ENCODE measurements at regions not wholly inside any gene's neighbourhood (a gene's known extent, or its start where the extent isn't known, plus 50 kb on each side); places are given as distances from the start of the nearest gene placed in this dataset.

- no peak for DNase-seq
- Mint-ChIP-seq H3K4me3 (no peak overlapping the region), H3K4me1 (no peaks in the 10 kb centered on the region), H3K36me3 (ENCODE audit: low read depth) (no peaks in the 10 kb centered on the region), H3K27me3 (ENCODE audit: insufficient read depth) (no peaks in the 10 kb centered on the region), H3K27ac (no peak overlapping the region), H3K9me3 (peaks cover 4% of the 10 kb centered on the region)
- TF ChIP-seq CTCF (conservative IDR thresholded peaks at IDR 0.05): no peak
- H3K9me3 ChIP-seq (ENCODE audit: control insufficient read depth, low read length): no peaks in the 10 kb centered on the region
- H3K4me3 ChIP-seq (ENCODE audit: low read length): no peak overlapping the region
- no peaks in the 10 kb centered on the region for H3K4me1 ChIP-seq (ENCODE audit: control insufficient read depth, insufficient read depth, low read length)
- H3K9ac ChIP-seq (ENCODE audit: extremely low read depth, low read length, poor library complexity, severe bottlenecking): no peak overlapping the region
- H3K27me3 ChIP-seq (ENCODE audit: control insufficient read depth, insufficient read depth, low read length, poor library complexity, severe bottlenecking): no peaks in the 10 kb centered on the region
- WGBS, 2 experiments (ENCODE audit: insufficient coverage in 1 of 2, insufficient read length in 1 of 2): 94 to 100% methylated on average over 4 to 5 of the region's 5 CpGs
- no peaks in the 10 kb centered on the region for H3K36me3 ChIP-seq (ENCODE audit: control insufficient read depth, insufficient read depth, low read length)
- no peak overlapping the region for H3K27ac ChIP-seq (ENCODE audit: low read depth, low read length)
Observed at GRCh38 chr2:104443145-104443544, 410.8 kb upstream of the POU3F3 start.

- 86 to 89% methylated on average over 2 to 4 of the region's 4 CpGs for WGBS, 2 experiments (ENCODE audit: insufficient coverage in 1 of 2, insufficient read length in 1 of 2)
- DNase-seq: no peak
- no peak overlapping the region for H3K4me3 Mint-ChIP-seq
- no peak overlapping the region for H3K9ac ChIP-seq (ENCODE audit: extremely low read depth, low read length, poor library complexity, severe bottlenecking)
- no peak overlapping the region for H3K27ac ChIP-seq (ENCODE audit: low read depth, low read length)
- no peaks in the 10 kb centered on the region for H3K36me3 ChIP-seq (ENCODE audit: control insufficient read depth, insufficient read depth, low read length)
- no peaks in the 10 kb centered on the region for H3K36me3 Mint-ChIP-seq (ENCODE audit: low read depth)
- peaks cover 6% of the 10 kb centered on the region for H3K27me3 ChIP-seq (ENCODE audit: control insufficient read depth, insufficient read depth, low read length, poor library complexity, severe bottlenecking)
- H3K27me3 Mint-ChIP-seq (ENCODE audit: insufficient read depth): no peaks in the 10 kb centered on the region
- no peak for TF ChIP-seq CTCF (conservative IDR thresholded peaks at IDR 0.05)
- H3K4me1 ChIP-seq (ENCODE audit: control insufficient read depth, insufficient read depth, low read length): no peaks in the 10 kb centered on the region
- H3K4me3 ChIP-seq (ENCODE audit: low read length): no peak overlapping the region
- peaks cover 4% of the 10 kb centered on the region for H3K9me3 Mint-ChIP-seq
- H3K27ac Mint-ChIP-seq: no peak overlapping the region
- H3K4me1 Mint-ChIP-seq: no peaks in the 10 kb centered on the region
- H3K9me3 ChIP-seq (ENCODE audit: control insufficient read depth, low read length): no peaks in the 10 kb centered on the region
Observed at GRCh38 chr2:104444392-104444791, 409.5 kb upstream of the POU3F3 start.

- 90 to 98% methylated on average over 2 to 3 of the region's 3 CpGs for WGBS, 2 experiments (ENCODE audit: insufficient coverage in 1 of 2, insufficient read length in 1 of 2)
- H3K9me3 Mint-ChIP-seq: peaks cover 4% of the 10 kb centered on the region
- Histone ChIP-seq H3K9me3 (ENCODE audit: control insufficient read depth, low read length) (no peaks in the 10 kb centered on the region), H3K36me3 (ENCODE audit: control insufficient read depth, insufficient read depth, low read length) (no peaks in the 10 kb centered on the region), H3K4me1 (ENCODE audit: control insufficient read depth, insufficient read depth, low read length) (no peaks in the 10 kb centered on the region), H3K27ac (ENCODE audit: low read depth, low read length) (no peak overlapping the region), H3K9ac (ENCODE audit: extremely low read depth, low read length, poor library complexity, severe bottlenecking) (no peak overlapping the region), H3K4me3 (ENCODE audit: low read length) (no peak overlapping the region), H3K27me3 (ENCODE audit: control insufficient read depth, insufficient read depth, low read length, poor library complexity, severe bottlenecking) (peaks cover 9% of the 10 kb centered on the region)
- no peak for TF ChIP-seq CTCF (conservative IDR thresholded peaks at IDR 0.05)
- no peak for DNase-seq
- no peaks in the 10 kb centered on the region for H3K36me3 Mint-ChIP-seq (ENCODE audit: low read depth)
- no peak overlapping the region for H3K4me3 Mint-ChIP-seq
- H3K4me1 Mint-ChIP-seq: no peaks in the 10 kb centered on the region
- H3K27me3 Mint-ChIP-seq (ENCODE audit: insufficient read depth): no peaks in the 10 kb centered on the region
- no peak overlapping the region for H3K27ac Mint-ChIP-seq
Observed at GRCh38 chr2:104444889-104445288, 409.0 kb upstream of the POU3F3 start.
